WTC11 (cell line): ENCODE measurements at regions not wholly inside any gene's neighbourhood (a gene's known extent, or its start where the extent isn't known, plus 50 kb on each side); places are given as distances from the start of the nearest gene placed in this dataset.

Experiments used
- ATAC-seq: fragments of 200-7000 bp; cut with Tn5 transposase; 2 replicates; pipeline ENCODE4 v1.10.0; 2021; ENCODE audit warnings: mild to moderate bottlenecking, moderate library complexity
- CTCF ChIA-PET: fragments of 300-600 bp; sonication (Branson Sonifier 250); formaldehyde crosslinking; loops from one replicate; lab custom pipeline; 2021; ENCODE audit warnings: antibody characterized with exemption; lab: Charles Lee
- POLR2A ChIA-PET: fragments of 350-600 bp; sonication (Branson Sonifier 250); formaldehyde crosslinking; loops from one replicate; lab custom pipeline; 2021; ENCODE audit warnings: antibody characterized with exemption; lab: Charles Lee
- DNase-seq: peaks from one replicate; pipeline ENCODE4 v3.0.0; 2021; ENCODE audit warnings: low spot score
- H3K27ac Mint-ChIP-seq: 2 replicates; pipeline ENCODE4 v1.8.0; 2021; ENCODE audit warnings: mixed read lengths
- H3K27me3 Mint-ChIP-seq: 2 replicates; pipeline ENCODE4 v1.8.0; 2021; ENCODE audit warnings: low read depth, mild to moderate bottlenecking, moderate library complexity, mixed read lengths
- H3K36me3 Mint-ChIP-seq: 2 replicates; pipeline ENCODE4 v1.8.0; 2021; ENCODE audit warnings: mixed read lengths
- H3K4me1 Mint-ChIP-seq: 2 replicates; pipeline ENCODE4 v1.8.0; 2022; ENCODE audit warnings: mixed read lengths
- H3K4me3 Mint-ChIP-seq: 2 replicates; pipeline ENCODE4 v1.8.0; 2021; ENCODE audit warnings: mild to moderate bottlenecking, moderate library complexity, mixed read lengths
- H3K9me3 Mint-ChIP-seq: 2 replicates; pipeline ENCODE4 v1.8.0; 2021; ENCODE audit warnings: mixed read lengths
- ATF2 ChIP-seq: sonication (generic); formaldehyde crosslinking; IDR thresholded peaks from 2 replicates; pipeline ENCODE4 v1.8.1; 2022; ENCODE audit warnings: low read depth, missing genetic modification reagents, borderline replicate concordance
- CREM ChIP-seq: sonication (generic); formaldehyde crosslinking; IDR thresholded peaks from 2 replicates; pipeline ENCODE4 v1.8.1; 2022; ENCODE audit warnings: mild to moderate bottlenecking, missing genetic modification reagents, moderate library complexity
- CTCF ChIP-seq: fragments of 200-600 bp; IDR thresholded peaks from 2 replicates; pipeline ENCODE4 v1.8.0; 2022; ENCODE audit warnings: antibody characterized with exemption
- FOXK1 ChIP-seq: sonication (generic); formaldehyde crosslinking; IDR thresholded peaks from 2 replicates; pipeline ENCODE4 v1.8.0; 2022; ENCODE audit warnings: mild to moderate bottlenecking, moderate library complexity, missing genetic modification reagents
- FOXP1 ChIP-seq: sonication (generic); formaldehyde crosslinking; IDR thresholded peaks from 2 replicates; pipeline ENCODE4 v1.8.0; 2022; ENCODE audit warnings: missing genetic modification reagents, mild to moderate bottlenecking, moderate library complexity, borderline replicate concordance
- HMGXB4 ChIP-seq: sonication (generic); formaldehyde crosslinking; IDR thresholded peaks from 2 replicates; pipeline ENCODE4 v1.8.1; 2023; ENCODE audit warnings: mild to moderate bottlenecking, moderate library complexity, missing genetic modification reagents
- JUN ChIP-seq: sonication (generic); formaldehyde crosslinking; IDR thresholded peaks from 2 replicates; pipeline ENCODE4 v1.8.0; 2023; ENCODE audit warnings: mild to moderate bottlenecking, missing genetic modification reagents
- KAT7 ChIP-seq: sonication (generic); formaldehyde crosslinking; IDR thresholded peaks from 2 replicates; pipeline ENCODE4 v1.8.1; 2023; ENCODE audit warnings: missing genetic modification reagents, mild to moderate bottlenecking, borderline replicate concordance
- MXD4 ChIP-seq: fragments of 250-450 bp; sonication (Bioruptor Pico); IDR thresholded peaks from 2 replicates; pipeline ENCODE4 v1.8.0; 2021; ENCODE audit warnings: mild to moderate bottlenecking, moderate library complexity, borderline replicate concordance
- MYBL2 ChIP-seq: sonication (generic); formaldehyde crosslinking; IDR thresholded peaks from 2 replicates; pipeline ENCODE4 v1.8.1; 2023; ENCODE audit warnings: mild to moderate bottlenecking, moderate library complexity, missing genetic modification reagents
- NFE2L1 ChIP-seq: sonication (generic); formaldehyde crosslinking; IDR thresholded peaks from 2 replicates; pipeline ENCODE4 v1.8.1; 2023; ENCODE audit warnings: missing genetic modification reagents
- NFYB ChIP-seq: sonication (generic); formaldehyde crosslinking; conservative IDR thresholded peaks from 2 replicates; pipeline ENCODE4 v1.8.0; 2022; ENCODE audit warnings: low read depth, missing genetic modification reagents
- NR3C1 ChIP-seq: sonication (generic); formaldehyde crosslinking; conservative IDR thresholded peaks from 2 replicates; pipeline ENCODE4 v1.8.1; 2023; ENCODE audit warnings: low read depth, mild to moderate bottlenecking, missing genetic modification reagents
- STAT6 ChIP-seq: sonication (generic); formaldehyde crosslinking; conservative IDR thresholded peaks from 2 replicates; pipeline ENCODE4 v1.8.1; 2023; ENCODE audit warnings: mild to moderate bottlenecking, low read depth, missing genetic modification reagents, moderate library complexity
- TP53 ChIP-seq: sonication (generic); formaldehyde crosslinking; IDR thresholded peaks from 2 replicates; pipeline ENCODE4 v1.8.1; 2023; ENCODE audit warnings: mild to moderate bottlenecking, missing genetic modification reagents
- ZNF219 ChIP-seq: sonication (generic); formaldehyde crosslinking; IDR thresholded peaks from 2 replicates; pipeline ENCODE4 v1.8.0; 2023; ENCODE audit warnings: missing genetic modification reagents, mild to moderate bottlenecking, borderline replicate concordance
- ZNF263 ChIP-seq: sonication (generic); formaldehyde crosslinking; IDR thresholded peaks from 2 replicates; pipeline ENCODE4 v1.8.1; 2022; ENCODE audit warnings: low read depth, mild to moderate bottlenecking, moderate library complexity, missing genetic modification reagents
- ZNF512 ChIP-seq: sonication (generic); formaldehyde crosslinking; IDR thresholded peaks from 2 replicates; pipeline ENCODE4 v1.8.1; 2022; ENCODE audit warnings: missing genetic modification reagents, borderline replicate concordance
- TF ChIP-seq, protein P1 (sequence below): sonication (generic); formaldehyde crosslinking; IDR thresholded peaks from 2 replicates; pipeline ENCODE4 v1.8.1; 2023; ENCODE audit warnings: mild to moderate bottlenecking, missing genetic modification reagents, moderate library complexity
- TF ChIP-seq, protein P2 (sequence below): sonication (generic); formaldehyde crosslinking; IDR thresholded peaks from 2 replicates; pipeline ENCODE4 v1.8.1; 2022; ENCODE audit warnings: low read depth, mild to moderate bottlenecking, moderate library complexity, missing genetic modification reagents, borderline replicate concordance

DNA sequence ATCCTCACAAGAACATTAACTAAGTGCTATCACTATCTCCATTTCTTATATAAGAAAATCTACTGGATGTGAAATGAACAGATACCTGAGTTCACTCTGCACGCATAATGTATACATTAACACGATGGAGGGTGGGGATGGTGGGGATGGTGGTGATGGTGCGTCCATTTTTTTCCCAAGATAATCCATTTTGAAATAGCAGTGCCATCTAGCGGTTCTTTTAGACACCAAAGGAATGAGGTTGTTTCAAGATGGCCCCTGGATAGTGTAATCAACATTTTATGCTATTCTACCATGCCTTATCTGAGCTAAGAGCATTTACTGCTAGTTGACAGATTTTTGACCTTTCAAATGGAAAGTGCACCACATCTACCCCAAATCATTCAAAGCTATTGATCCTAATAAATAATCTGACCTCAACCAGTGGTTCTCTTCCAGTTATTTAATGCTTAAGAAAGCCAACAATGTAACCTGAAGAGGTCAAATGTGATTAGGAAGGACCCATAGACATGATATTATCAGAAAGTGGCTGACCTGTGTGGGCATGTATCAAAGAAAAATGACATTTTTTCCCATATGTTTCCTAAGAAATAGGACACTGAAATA is 714.7 kb upstream of the TENM4 start:
- H3K4me3 Mint-ChIP-seq: no peak overlapping the region
- H3K27me3 Mint-ChIP-seq: no peaks in the 10 kb centered on the region
- ChIA-PET POLR2A (interaction anchor here (0.6 kb wide), 1 partner anchor 47 kb away, joined by 4 read pairs; no protein-coding TSS in a partner anchor), CTCF (interaction anchor here (0.6 to 1.8 kb wide), 6 partner anchors 9 to 448 kb away, joined by 3 to 8 read pairs (median 4); no protein-coding TSS in a partner anchor)
- peak; percentile 80 for ATAC-seq
- H3K4me1 Mint-ChIP-seq: peaks cover 23% of the 10 kb centered on the region
- TF ChIP-seq NFE2L1: no peak
- no peak for TF ChIP-seq ZNF219 (CRISPR knock-in tag)
- no peak for TF ChIP-seq FOXP1
- TF ChIP-seq CTCF: 0 out of 2 replicates have a peak, but pooled peaks have one; percentile 13
- TF ChIP-seq, all 79 proteins: peak for 1
- H3K9me3 Mint-ChIP-seq: no peaks in the 10 kb centered on the region
- no peak for DNase-seq
- no peaks in the 10 kb centered on the region for H3K36me3 Mint-ChIP-seq
- no peak overlapping the region for H3K27ac Mint-ChIP-seq

GRCh38 chr11:80146232-80146631 is 705.4 kb upstream of the TENM4 start:
- no peak overlapping the region for H3K27ac Mint-ChIP-seq
- H3K9me3 Mint-ChIP-seq: no peaks in the 10 kb centered on the region
- no peak overlapping the region for H3K4me3 Mint-ChIP-seq
- H3K27me3 Mint-ChIP-seq: no peaks in the 10 kb centered on the region
- CTCF ChIA-PET: interaction anchor here (1.7 kb wide), 1 partner anchor 10 kb away, joined by 8 read pairs; no protein-coding TSS in a partner anchor
- DNase-seq: no peak
- POLR2A ChIA-PET: no interaction called here
- no peak for ATAC-seq
- no peaks in the 10 kb centered on the region for H3K36me3 Mint-ChIP-seq
- H3K4me1 Mint-ChIP-seq: peaks cover 27% of the 10 kb centered on the region
- TF ChIP-seq JUN (CRISPR knock-in tag) (no peak), STAT6 (no peak), ATF2 (CRISPR knock-in tag) (no peak), CREM (CRISPR knock-in tag) (no peak), FOXK1 (no peak), KAT7 (CRISPR knock-in tag) (no peak), ZNF263 (CRISPR knock-in tag) (no peak), MXD4 (no peak), HMGXB4 (CRISPR knock-in tag) (no peak), TP53 (CRISPR knock-in tag) (no peak), CTCF (no peak), NR3C1 (no peak), MYBL2 (CRISPR knock-in tag) (no peak), NFYB (CRISPR knock-in tag) (no peak), ZNF512 (no peak)
- TF ChIP-seq, protein P1, sequence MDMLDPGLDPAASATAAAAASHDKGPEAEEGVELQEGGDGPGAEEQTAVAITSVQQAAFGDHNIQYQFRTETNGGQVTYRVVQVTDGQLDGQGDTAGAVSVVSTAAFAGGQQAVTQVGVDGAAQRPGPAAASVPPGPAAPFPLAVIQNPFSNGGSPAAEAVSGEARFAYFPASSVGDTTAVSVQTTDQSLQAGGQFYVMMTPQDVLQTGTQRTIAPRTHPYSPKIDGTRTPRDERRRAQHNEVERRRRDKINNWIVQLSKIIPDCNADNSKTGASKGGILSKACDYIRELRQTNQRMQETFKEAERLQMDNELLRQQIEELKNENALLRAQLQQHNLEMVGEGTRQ (CRISPR knock-in tag): no peak
- TF ChIP-seq, protein P2, sequence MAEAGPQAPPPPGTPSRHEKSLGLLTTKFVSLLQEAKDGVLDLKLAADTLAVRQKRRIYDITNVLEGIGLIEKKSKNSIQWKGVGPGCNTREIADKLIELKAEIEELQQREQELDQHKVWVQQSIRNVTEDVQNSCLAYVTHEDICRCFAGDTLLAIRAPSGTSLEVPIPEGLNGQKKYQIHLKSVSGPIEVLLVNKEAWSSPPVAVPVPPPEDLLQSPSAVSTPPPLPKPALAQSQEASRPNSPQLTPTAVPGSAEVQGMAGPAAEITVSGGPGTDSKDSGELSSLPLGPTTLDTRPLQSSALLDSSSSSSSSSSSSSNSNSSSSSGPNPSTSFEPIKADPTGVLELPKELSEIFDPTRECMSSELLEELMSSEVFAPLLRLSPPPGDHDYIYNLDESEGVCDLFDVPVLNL (CRISPR knock-in tag): no peak
